ENCODE measurements at regions not wholly inside any gene's neighbourhood (a gene's known extent, or its start where the extent isn't known, plus 50 kb on each side); places are given as distances from the start of the nearest gene placed in this dataset.

- DNase-seq (ENCODE audit: low read depth in 2 of 2), result no peak
These were observed 1149.4 kb upstream of the ZEB2 start for GRCh38 chr2:145669301-145669700.

- no peak for DNase-seq (ENCODE audit: low read depth in 2 of 2)
These were observed 1146.6 kb upstream of the ZEB2 start for GRCh38 chr2:145666552-145666951.

GRCh38 chr2:145657265-145657664 is 1137.3 kb upstream of the ZEB2 start:
- no peak for DNase-seq (ENCODE audit: low read depth in 2 of 2)

GRCh38 chr2:145655165-145655765 is 1135.3 kb upstream of the ZEB2 start:
- no peak for DNase-seq (ENCODE audit: low read depth in 2 of 2)

DNA sequence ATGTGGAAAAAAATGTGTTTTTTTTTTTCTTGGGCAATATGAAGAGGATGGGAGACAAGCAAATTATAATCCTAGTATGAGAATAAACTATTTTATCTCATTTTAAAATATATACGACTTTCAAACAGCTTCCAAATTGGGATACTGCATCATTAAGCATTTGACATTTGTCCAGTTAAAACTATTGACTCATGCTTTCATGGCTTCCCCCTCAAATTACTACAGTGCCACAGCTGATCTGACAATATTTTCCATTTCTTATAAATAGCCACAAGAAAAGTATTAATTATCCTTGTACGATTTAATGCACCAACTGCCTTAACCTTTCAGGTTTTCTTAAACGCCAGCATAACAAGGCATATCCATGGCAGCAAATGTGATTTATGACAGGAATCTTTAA is 1134.8 kb upstream of the ZEB2 start:
- no peak for DNase-seq (ENCODE audit: low read depth in 2 of 2)

DNA sequence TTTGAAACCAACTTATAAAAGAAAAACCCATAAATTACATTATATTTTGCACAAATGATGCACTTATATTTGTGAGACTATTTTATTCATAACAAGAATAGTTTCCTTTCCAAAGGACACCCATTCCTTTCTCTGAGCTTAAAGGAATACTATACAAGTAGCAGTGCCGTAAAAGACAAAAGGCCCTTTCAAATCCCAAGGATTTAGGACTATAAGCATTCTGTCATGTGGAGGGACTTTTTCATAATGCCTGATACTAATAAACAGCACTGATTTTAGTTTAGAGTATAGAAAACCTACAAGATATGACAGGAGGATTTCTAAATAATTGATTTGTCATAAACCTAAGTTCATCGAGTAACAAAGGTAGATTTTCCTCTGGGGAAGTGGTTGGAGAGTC is 1134.2 kb upstream of the ZEB2 start:
- DNase-seq (ENCODE audit: low read depth in 2 of 2), result no peak

GRCh38 chr2:145653553-145653952 is 1133.6 kb upstream of the ZEB2 start:
- no peak for DNase-seq (ENCODE audit: low read depth in 2 of 2)

GRCh38 chr2:145652571-145653545 is 1132.9 kb upstream of the ZEB2 start:
- DNase-seq (ENCODE audit: low read depth in 2 of 2), result no peak

DNA sequence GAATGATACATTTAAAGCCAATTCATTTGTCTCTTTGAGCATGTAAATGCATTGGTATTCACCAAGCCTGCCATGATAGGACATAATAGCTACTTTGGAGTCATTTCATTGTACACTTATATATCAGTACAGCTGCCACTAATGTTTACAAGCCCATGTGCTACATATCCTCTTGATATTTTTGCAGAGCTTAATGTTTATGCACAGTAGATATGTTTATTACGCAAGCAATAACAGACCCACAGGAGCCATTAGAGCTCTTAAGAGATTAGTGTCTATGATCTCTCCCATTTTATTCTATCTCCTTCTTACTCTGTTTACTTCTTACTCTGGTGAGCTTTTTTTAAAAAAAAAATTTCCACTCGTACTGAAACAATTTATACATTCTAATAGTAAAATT is 1132.1 kb upstream of the ZEB2 start:
- no peak for DNase-seq (ENCODE audit: low read depth in 2 of 2)

DNA sequence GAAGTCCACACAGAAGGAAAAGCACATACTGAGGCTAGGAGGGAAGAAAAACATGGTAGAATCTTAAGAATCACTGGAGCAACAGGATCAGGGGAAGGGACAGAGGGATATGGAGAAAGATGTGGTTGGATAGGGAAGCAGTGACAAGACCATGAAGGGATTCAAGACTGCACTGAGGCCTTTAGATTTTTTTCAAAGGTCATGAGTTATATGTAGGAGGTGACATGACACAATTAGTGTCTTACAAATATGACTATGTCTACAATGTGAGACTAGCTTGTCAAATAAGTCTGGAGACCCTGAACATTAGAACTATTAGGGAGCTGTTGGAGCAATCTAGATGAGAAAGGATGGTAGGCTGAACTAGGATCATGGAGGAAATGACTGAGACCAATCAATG is 1130.3 kb upstream of the ZEB2 start:
- DNase-seq (ENCODE audit: low read depth in 2 of 2), result no peak

GRCh38 chr2:145649061-145649460 is 1129.1 kb upstream of the ZEB2 start:
- no peak for DNase-seq (ENCODE audit: low read depth in 2 of 2)

- DNase-seq (ENCODE audit: low read depth in 2 of 2), result no peak
These were observed 1124.9 kb upstream of the ZEB2 start for GRCh38 chr2:145644820-145645302.

DNA sequence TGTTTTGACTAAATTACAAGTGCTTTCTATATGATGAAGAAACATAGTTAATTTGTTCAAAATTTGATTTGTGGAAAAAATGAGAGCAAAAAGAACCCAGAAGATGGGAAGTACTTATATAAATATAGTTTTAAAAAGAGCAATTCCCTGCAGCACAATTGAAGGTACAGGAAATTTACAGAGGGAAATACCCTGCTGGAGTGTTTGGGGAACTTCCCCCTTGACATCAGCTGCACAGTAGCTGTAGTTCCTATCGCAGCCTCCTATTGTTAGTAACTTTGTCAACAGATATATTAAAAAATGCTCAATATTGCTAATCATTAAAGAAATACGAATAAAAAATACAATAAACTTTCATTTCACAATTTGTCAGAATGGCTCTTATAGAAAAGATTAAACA is 1118.8 kb upstream of the ZEB2 start:
- peak in 1 of 2 donors; percentile 50 for DNase-seq (ENCODE audit: low read depth in 2 of 2)

DNA sequence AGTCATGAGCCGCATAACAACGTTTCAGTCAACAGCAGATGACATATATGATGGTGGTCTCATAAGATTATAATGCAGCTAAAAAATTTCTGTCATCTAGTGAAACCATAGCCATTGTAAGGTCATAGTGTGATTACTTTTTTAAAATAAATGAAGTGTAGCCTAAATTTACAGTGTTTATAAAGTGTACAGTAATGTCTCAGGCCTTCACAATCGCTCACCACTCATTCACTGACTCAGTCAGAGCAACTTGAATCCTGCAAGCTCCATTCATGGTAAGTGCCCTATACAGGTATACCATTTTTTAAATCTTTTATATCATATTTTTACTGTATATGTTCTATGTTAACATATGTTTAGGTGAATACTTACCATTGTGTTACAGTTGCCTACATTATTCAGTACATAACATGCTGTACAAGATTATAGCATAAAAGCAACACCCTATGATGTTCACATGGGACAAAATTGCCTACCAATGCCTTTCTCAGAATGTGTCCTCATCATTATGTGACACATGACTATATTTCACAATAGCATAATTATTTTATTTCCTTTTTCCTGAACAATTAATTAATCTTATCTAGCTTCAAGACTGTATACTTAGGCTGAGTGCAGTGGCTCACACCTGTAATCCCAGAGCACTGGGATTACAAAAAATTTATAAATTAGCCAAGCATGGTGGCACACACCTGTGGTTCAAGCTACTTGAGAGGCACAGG is 1115.9 kb upstream of the ZEB2 start:
- no peak for DNase-seq (ENCODE audit: low read depth in 2 of 2)

GRCh38 chr2:145631561-145631960 is 1111.6 kb upstream of the ZEB2 start:
- no peak for DNase-seq (ENCODE audit: low read depth in 2 of 2)

- DNase-seq (ENCODE audit: low read depth in 2 of 2), result peak in 1 of 2 donors; percentile 61
These were observed 1106.4 kb upstream of the ZEB2 start for GRCh38 chr2:145626301-145626700.

GRCh38 chr2:145625111-145625510 is 1105.2 kb upstream of the ZEB2 start:
- DNase-seq (ENCODE audit: low read depth in 2 of 2), result no peak

DNA sequence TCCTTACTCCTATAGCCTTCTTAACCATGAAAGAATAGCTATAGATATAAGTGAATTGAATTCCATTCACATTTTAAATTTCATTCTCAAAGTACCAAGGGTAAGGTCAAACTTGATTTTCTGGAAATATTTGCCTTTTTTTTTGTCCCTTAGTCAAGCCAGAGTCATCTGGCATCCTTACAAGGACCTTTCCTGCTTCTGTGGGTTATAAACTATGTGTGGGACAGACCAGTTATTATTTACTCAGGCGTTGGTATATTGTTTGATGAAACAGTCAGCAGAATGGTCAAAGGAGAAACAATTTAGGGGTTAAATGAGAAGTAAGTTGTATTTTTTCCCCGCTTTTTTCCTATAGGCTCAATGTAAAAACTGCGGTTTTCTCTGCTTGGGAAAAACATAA is 1103.2 kb upstream of the ZEB2 start:
- peak in 1 of 2 donors; percentile 37 for DNase-seq (ENCODE audit: low read depth in 2 of 2)

- no peak for DNase-seq (ENCODE audit: low read depth in 2 of 2)
These were observed 1102.4 kb upstream of the ZEB2 start for GRCh38 chr2:145622285-145622684.

GRCh38 chr2:145617906-145618305 is 1098.0 kb upstream of the ZEB2 start:
- no peak for DNase-seq (ENCODE audit: low read depth in 2 of 2)

- no peak for DNase-seq (ENCODE audit: low read depth in 2 of 2)
These were observed 1097.5 kb upstream of the ZEB2 start for GRCh38 chr2:145617420-145617819.

- DNase-seq (ENCODE audit: low read depth in 2 of 2), result no peak
These were observed 1095.7 kb upstream of the ZEB2 start for GRCh38 chr2:145615626-145616025.

All from dermis microvascular lymphatic vessel endothelial cell (primary cell).